GM12878 (cell line): ENCODE measurements at regions not wholly inside any gene's neighbourhood (a gene's known extent, or its start where the extent isn't known, plus 50 kb on each side); places are given as distances from the start of the nearest gene placed in this dataset.

Experiments
- ATAC-seq: fragments of 200-7000 bp; cut with Tn5 transposase; 3 replicates; pipeline ENCODE4 v1.9.1; 2020; ENCODE audit warnings: mild to moderate bottlenecking, moderate library complexity
- BruUV-seq: library from RNA; stranded (reverse); fragments of 400-500 nt; replicated peaks from 2 replicates; lab custom pipeline; 2021; lab: Mats Ljungman, UMichigan
- CTCF ChIA-PET: fragments of 300-600 bp; sonication (Branson Sonifier 250); formaldehyde crosslinking; extraction: SDS; loops from one replicate; lab custom pipeline; 2021; ENCODE audit warnings: inconsistent platforms; lab: Yijun Ruan, JAX
- POLR2A ChIA-PET: fragments of 350-600 bp; formaldehyde crosslinking; extraction: SDS; loops from one replicate; lab custom pipeline; 2021; ENCODE audit warnings: inconsistent platforms; lab: Charles Lee
- RAD21 ChIA-PET: fragments of 300-600 bp; sonication (Branson Sonifier 250); formaldehyde crosslinking; loops from one replicate; lab custom pipeline; 2023; ENCODE audit warnings: antibody characterized with exemption; ENCODE audit not compliant: unreplicated experiment; lab: Charles Lee
- SMC1A ChIA-PET: fragments of 300-600 bp; sonication (Branson Sonifier 250); formaldehyde crosslinking; loops from one replicate; lab custom pipeline; 2023; ENCODE audit not compliant: unreplicated experiment, uncharacterized antibody; lab: Charles Lee
- DNase-seq: peaks from one replicate; pipeline ENCODE4 v3.0.0-alpha.2; 2011; ENCODE audit warnings: low read depth, low spot score
- FAIRE-seq: peaks from 3 replicates; lab custom pipeline; 2011; peaks lifted over from hg19 to GRCh38; lab: Jason Lieb, UNC
- H2AFZ ChIP-seq: 2 replicates; pipeline ENCODE4 v1.6.0; 2011; ENCODE audit warnings: low read depth, low read length, control low read depth; ENCODE audit not compliant: control insufficient read depth
- H3K27ac ChIP-seq: 2 replicates; pipeline ENCODE4 v1.5.1; 2011; ENCODE audit warnings: control low read depth; ENCODE audit not compliant: control insufficient read depth, insufficient read depth
- H3K27me3 ChIP-seq, 2 experiments: replicated peaks in 1 of 2; 2 replicates each; pipeline versions ENCODE4 v1.6.0 to v1.6.1; 2011; ENCODE audit warnings: low read length in 1 of 2; ENCODE audit not compliant: control insufficient read depth in 2 of 2, insufficient read depth in 2 of 2
- H3K36me3 ChIP-seq, 2 experiments: 2 replicates each; pipeline ENCODE4 v1.5.1; 2011; ENCODE audit warnings: low read length in 1 of 2; ENCODE audit not compliant: control insufficient read depth in 2 of 2, insufficient read depth in 2 of 2
- H3K4me1 ChIP-seq: 2 replicates; pipeline ENCODE4 v1.6.1; 2011; ENCODE audit warnings: mild to moderate bottlenecking, low read length, moderate library complexity, mixed read lengths; ENCODE audit not compliant: control insufficient read depth, insufficient read depth
- H3K4me2 ChIP-seq: 2 replicates; pipeline ENCODE4 v1.6.0; 2011; ENCODE audit warnings: control low read depth; ENCODE audit not compliant: control insufficient read depth, insufficient read depth
- H3K4me3 ChIP-seq: fragments of 200-600 bp; sonication (generic); 2 replicates; pipeline ENCODE4 v1.5.1; 2016
- H3K79me2 ChIP-seq: 2 replicates; pipeline ENCODE4 v1.6.0; 2011; ENCODE audit warnings: low read length; ENCODE audit not compliant: control insufficient read depth, insufficient read depth
- H3K9ac ChIP-seq: 2 replicates; pipeline ENCODE4 v1.8.0; 2011; ENCODE audit warnings: low read length, control low read depth, mixed read lengths; ENCODE audit not compliant: control insufficient read depth, insufficient read depth
- H3K9me3 ChIP-seq: replicated peaks from 3 replicates; pipeline ENCODE4 v1.5.1; 2011; ENCODE audit warnings: mild to moderate bottlenecking, low read length; ENCODE audit not compliant: control insufficient read depth, insufficient read depth
- H4K20me1 ChIP-seq: 2 replicates; pipeline ENCODE4 v1.6.0; 2011; ENCODE audit not compliant: control insufficient read depth, insufficient read depth
- ZBTB4 ChIP-seq: fragments of 450-650 bp; formaldehyde crosslinking; IDR thresholded peaks from 2 replicates; pipeline ENCODE4 v1.4.0; 2022; ENCODE audit warnings: mild to moderate bottlenecking, moderate library complexity
- ZBTB40 ChIP-seq: fragments of 450-650 bp; IDR thresholded peaks from 2 replicates; pipeline ENCODE4 v1.6.1; 2016; ENCODE audit warnings: mild to moderate bottlenecking, moderate library complexity, borderline replicate concordance
- WGBS: methylation state at CpG from one replicate; pipeline ENCODE4 v1.1.6; 2016; ENCODE audit warnings: low lambda C conversion rate; ENCODE audit not compliant: insufficient replicate concordance, insufficient coverage; ENCODE audit errors: missing lambda C conversion rate; 5-methylcytosine and 5-hydroxymethylcytosine counted together
- in situ Hi-C: fragments of 300-500 bp; cut with MboI; formaldehyde crosslinking; loops from 9 replicates; pipeline ENCODE4 v1.14.3; 2018; ENCODE audit warnings: mixed read lengths
- intact Hi-C: fragments of 100-400 bp; cut with micrococcal nuclease; formaldehyde crosslinking; loops from one replicate; pipeline ENCODE4 v1.14.2; 2022; ENCODE audit not compliant: unreplicated experiment

GRCh38 chr6:148629592-148630465, 117.0 kb upstream of the UST start:
- no TSS peak for BruUV-seq
- no peak for FAIRE-seq
- intact Hi-C loops = no loop called here

More at GRCh38 chr6:148629592-148630465, 117.0 kb upstream of the UST start:
- Histone ChIP-seq H3K9me3 (no peaks in the 10 kb centered on the region; the same call in 2 of the 3 replicates), H3K27ac (no peak overlapping the region), H4K20me1 (no peaks in the 10 kb centered on the region), H3K9ac (no peak overlapping the region), H3K27me3 (no peaks in the 10 kb centered on the region), H3K36me3 (no peaks in the 10 kb centered on the region), H3K4me2 (peak overlapping the region; percentile 64), H3K79me2 (no peaks in the 10 kb centered on the region), H2AFZ (peak overlapping the region; percentile 73), H3K4me1 (peaks cover 3% of the 10 kb centered on the region; the same call in 1 of the 2 replicates), H3K4me3 (no peak overlapping the region)
- POLR2A ChIA-PET = no interaction called here
- ATAC-seq (peak; percentile 62), DNase-seq (no peak)
- TF ChIP-seq ZBTB4 (CRISPR knock-in tag) = no peak
- TF ChIP-seq ZBTB40 = peak; percentile 57
- CTCF ChIA-PET = interaction anchor here (1.0 to 1.5 kb wide), 2 partner anchors 9 to 376 kb away, joined by 3 to 4 read pairs; no protein-coding TSS in a partner anchor
- in situ Hi-C loops = no loop called here
- SMC1A ChIA-PET = interaction anchor here (1.0 kb wide), 1 partner anchor 10 kb away, joined by 3 read pairs; no protein-coding TSS in a partner anchor
- RAD21 ChIA-PET = no interaction called here
- WGBS = 0% methylated on average over 3 of the region's 3 CpGs
